HUES64 (cell line): ENCODE measurements at regions not wholly inside any gene's neighbourhood (a gene's known extent, or its start where the extent isn't known, plus 50 kb on each side); places are given as distances from the start of the nearest gene placed in this dataset.

ENCODE experiments used
- H3K27ac ChIP-seq: 2 replicates; pipeline ENCODE4 v1.7.0; 2013; ENCODE audit warnings: low read depth, low read length, inconsistent platforms
- H3K27me3 ChIP-seq: 2 replicates; pipeline ENCODE4 v1.6.1; 2013; ENCODE audit warnings: mild to moderate bottlenecking, low read length; ENCODE audit not compliant: insufficient read depth
- H3K36me3 ChIP-seq: 2 replicates; pipeline ENCODE4 v1.6.1; 2013; ENCODE audit warnings: mild to moderate bottlenecking, low read length; ENCODE audit not compliant: insufficient read depth
- H3K4me1 ChIP-seq: 2 replicates; pipeline ENCODE4 v1.6.1; 2013; ENCODE audit warnings: mild to moderate bottlenecking, low read length, moderate library complexity; ENCODE audit not compliant: insufficient read depth
- H3K4me3 ChIP-seq: 2 replicates; pipeline ENCODE4 v1.5.1; 2013; ENCODE audit warnings: mild to moderate bottlenecking, low read length, moderate library complexity
- H3K9ac ChIP-seq: 2 replicates; pipeline ENCODE4 v1.6.1; 2013; ENCODE audit warnings: mild to moderate bottlenecking, low read depth, low read length
- H3K9me3 ChIP-seq: 2 replicates; pipeline ENCODE4 v1.6.1; 2013; ENCODE audit warnings: low read depth, low read length; ENCODE audit not compliant: insufficient read depth
- WGBS: fragments of 150-250, 120-280 bp; methylation state at CpG from one replicate; pipeline ENCODE4 v1.1.7; 2013; ENCODE audit warnings: missing lambda C conversion rate; 5-methylcytosine and 5-hydroxymethylcytosine counted together

DNA sequence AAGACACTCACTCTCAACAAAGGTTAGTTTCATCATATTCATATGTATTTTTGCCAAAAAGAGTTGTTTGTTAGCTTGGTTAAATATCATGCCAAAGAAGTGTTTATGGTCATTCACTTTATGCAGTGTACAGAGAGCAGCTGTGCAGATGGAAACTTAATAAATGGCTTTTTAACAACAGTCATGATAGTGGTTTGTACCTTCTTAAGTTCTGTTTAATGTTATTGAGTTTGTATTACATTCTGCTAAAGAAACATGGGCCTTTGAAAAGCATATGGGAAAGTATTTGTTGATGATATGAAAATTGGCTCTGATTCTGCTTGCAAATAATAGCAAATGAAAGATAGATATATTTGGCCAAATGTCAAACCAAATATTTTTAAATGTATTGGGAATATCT lies 607.3 kb downstream of the NCAM2 start:
- no peak overlapping the region for H3K9ac ChIP-seq
- H3K9me3 ChIP-seq, result no peaks in the 10 kb centered on the region
- H3K4me1 ChIP-seq, result no peaks in the 10 kb centered on the region
- H3K27ac ChIP-seq, result no peak overlapping the region
- no peaks in the 10 kb centered on the region for H3K27me3 ChIP-seq
- H3K4me3 ChIP-seq, result no peak overlapping the region
- no peaks in the 10 kb centered on the region for H3K36me3 ChIP-seq

DNA sequence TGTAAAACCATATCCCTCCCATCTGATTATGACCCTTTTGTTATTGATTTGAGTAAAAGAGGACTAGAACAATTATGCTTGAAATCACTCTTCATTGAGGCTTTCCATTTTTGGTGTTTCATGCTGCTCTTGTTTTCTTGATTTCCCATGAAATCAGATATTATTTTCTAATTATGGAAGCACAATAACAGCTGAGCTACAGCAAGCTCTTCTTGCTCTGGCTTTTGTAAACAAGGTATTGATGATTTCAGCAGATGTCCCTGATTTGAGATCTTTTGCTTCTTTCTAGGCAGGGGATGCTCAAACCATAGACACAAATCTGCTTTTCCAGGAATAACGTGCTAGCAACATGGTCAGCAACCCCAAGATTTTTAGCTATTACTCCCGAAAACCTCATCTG lies 607.8 kb downstream of the NCAM2 start:
- Histone ChIP-seq H3K4me1 (no peaks in the 10 kb centered on the region), H3K27me3 (no peaks in the 10 kb centered on the region), H3K9ac (no peak overlapping the region), H3K27ac (no peak overlapping the region), H3K4me3 (no peak overlapping the region), H3K36me3 (no peaks in the 10 kb centered on the region), H3K9me3 (no peaks in the 10 kb centered on the region)
- WGBS, result 93% methylated on average over 2 of the region's 2 CpGs

DNA sequence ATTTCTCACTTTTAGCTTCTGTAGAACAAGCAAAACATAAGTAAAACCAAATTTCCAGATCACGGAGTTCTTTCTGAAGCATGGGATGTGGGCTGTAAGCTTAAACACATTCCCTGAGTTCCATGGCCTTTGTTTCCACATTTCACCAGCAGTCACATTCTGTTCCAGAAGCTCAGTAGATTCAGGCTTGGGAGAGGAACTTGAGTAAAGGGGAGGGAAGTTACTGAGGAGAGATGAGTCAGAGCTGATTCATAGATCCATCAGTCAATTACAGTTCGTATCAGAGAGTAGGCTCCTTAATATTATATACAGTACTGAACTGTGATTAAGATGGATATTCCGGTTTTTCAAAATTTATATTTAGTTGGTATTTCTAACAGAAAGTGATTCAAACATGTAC lies 614.3 kb downstream of the NCAM2 start:
- Histone ChIP-seq H3K9ac (peak overlapping the region; percentile 5; the same call in 1 of the 2 replicates), H3K27me3 (no peaks in the 10 kb centered on the region), H3K27ac (peak overlapping the region; percentile 29; the same call in 1 of the 2 replicates), H3K36me3 (no peaks in the 10 kb centered on the region), H3K4me1 (peaks cover 13% of the 10 kb centered on the region), H3K9me3 (no peaks in the 10 kb centered on the region), H3K4me3 (no peak overlapping the region)
- 73% methylated on average over 1 of the region's 3 CpGs for WGBS

DNA sequence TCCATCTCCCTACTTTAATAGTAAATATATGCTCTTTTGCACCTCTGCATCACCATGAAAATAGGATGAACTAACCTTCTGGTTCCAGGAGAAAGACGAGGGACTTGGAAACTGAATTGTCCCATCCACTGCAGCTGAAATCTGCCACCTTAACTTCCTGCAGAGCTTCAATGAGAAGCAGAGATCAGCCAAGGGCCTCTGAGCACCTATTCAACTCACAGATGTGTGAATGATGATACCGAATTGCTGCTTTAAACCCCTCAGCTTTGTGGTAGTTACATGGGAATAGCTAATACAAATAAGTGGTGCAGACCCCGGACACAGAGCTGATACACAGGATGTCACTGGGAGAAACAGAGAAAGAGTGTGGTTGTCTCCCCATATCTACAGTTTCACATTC lies 616.8 kb downstream of the NCAM2 start:
- no peak overlapping the region for H3K4me3 ChIP-seq
- H3K9ac ChIP-seq, result no peak overlapping the region
- H3K36me3 ChIP-seq, result no peaks in the 10 kb centered on the region
- H3K27me3 ChIP-seq, result no peaks in the 10 kb centered on the region
- 89% methylated on average over 3 of the region's 3 CpGs for WGBS
- no peak overlapping the region for H3K27ac ChIP-seq
- no peaks in the 10 kb centered on the region for H3K9me3 ChIP-seq
- H3K4me1 ChIP-seq, result peaks cover 18% of the 10 kb centered on the region

DNA sequence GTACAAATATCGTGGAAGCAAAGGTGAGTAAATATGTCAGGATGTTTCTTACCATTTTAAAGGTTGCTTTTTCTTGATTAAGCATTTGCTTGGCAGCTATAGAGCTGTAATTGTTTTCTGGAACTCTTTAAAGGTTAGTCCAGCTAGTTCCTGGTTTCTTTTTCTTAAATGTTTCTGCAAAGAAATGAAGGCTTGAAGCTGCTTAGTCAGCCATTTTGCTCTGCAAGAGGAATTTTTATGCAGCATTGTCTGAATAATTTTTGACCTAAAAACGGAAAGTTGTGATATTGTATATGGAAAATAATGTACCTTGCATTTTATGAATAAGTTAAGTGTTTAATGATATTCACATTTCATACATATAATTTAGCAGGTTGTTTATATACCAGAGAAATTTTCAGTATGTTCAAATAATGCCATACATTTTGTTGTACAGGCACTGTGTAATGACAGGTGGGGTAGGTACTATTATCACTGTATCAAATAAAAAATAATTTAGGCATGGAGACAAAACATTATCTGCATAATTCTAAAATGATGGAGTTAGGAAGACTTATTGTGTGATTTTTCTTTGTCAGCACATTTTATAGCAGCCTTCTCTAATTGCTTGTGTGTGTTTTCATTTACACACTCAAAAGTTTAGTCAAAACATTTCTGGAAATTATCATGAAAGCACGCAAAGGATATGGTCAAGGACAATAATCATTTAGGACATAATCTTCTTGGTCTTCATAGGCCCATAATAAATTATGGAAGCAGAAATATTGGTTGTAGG lies 624.4 kb downstream of the NCAM2 start:
- WGBS, result 90% methylated on average over 3 of the region's 3 CpGs
- no peaks in the 10 kb centered on the region for H3K27me3 ChIP-seq
- no peak overlapping the region for H3K27ac ChIP-seq
- no peaks in the 10 kb centered on the region for H3K9me3 ChIP-seq
- no peaks in the 10 kb centered on the region for H3K36me3 ChIP-seq
- H3K9ac ChIP-seq, result no peak overlapping the region
- H3K4me3 ChIP-seq, result no peak overlapping the region
- peaks cover 5% of the 10 kb centered on the region; the same call in 1 of the 2 replicates for H3K4me1 ChIP-seq

DNA sequence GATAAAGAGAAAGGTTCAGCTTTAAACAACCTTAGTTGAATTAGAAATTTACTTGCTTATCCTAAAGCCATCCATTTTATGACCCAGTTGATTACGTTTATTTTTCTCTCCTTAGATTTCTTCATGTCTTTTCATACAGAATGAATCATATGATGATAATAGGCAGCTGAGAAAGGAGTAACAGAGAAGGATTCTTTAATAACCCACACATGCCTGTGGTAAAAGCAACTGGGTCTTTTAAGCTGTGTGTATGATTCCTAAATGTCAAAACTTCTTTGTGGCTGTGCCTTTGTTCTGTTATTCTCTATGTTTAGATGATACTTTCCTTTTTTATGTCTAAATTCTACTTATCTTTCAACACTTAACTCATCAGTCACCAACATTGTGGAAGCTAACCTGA lies 626.5 kb downstream of the NCAM2 start:
- no CpG with 5 or more reads among the region's 1 CpG for WGBS
- Histone ChIP-seq H3K9me3 (no peaks in the 10 kb centered on the region), H3K27me3 (no peaks in the 10 kb centered on the region)

DNA sequence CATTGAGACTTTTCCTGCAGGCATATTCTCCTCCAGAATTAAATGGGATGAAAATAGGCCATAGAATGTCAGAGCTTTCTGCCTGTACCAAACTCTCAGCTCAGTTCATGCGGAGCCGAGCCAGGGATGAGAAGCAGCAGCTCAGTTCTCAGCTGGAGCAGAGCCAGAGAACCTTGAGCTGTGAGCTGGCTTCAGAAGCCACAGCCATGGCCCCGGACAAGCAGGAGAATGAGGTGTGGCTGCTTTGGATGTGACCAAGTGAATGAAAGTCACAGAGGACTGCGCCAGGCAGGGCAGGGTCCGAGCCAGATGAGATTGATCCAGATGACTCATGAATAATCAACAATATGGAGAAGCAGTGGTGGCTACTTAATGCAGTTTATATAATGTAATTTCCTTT lies 633.8 kb downstream of the NCAM2 start:
- no peaks in the 10 kb centered on the region for H3K27me3 ChIP-seq
- H3K9ac ChIP-seq, result no peak overlapping the region
- WGBS, result 96% methylated on average over 5 of the region's 5 CpGs
- no peak overlapping the region for H3K4me3 ChIP-seq
- no peaks in the 10 kb centered on the region; the same call in 1 of the 2 replicates for H3K4me1 ChIP-seq
- no peaks in the 10 kb centered on the region for H3K9me3 ChIP-seq
- no peaks in the 10 kb centered on the region for H3K36me3 ChIP-seq
- no peak overlapping the region for H3K27ac ChIP-seq

More for the DNA sequence above, 626.5 kb downstream of the NCAM2 start:
- Histone ChIP-seq H3K36me3 (no peaks in the 10 kb centered on the region), H3K4me1 (no peaks in the 10 kb centered on the region; the same call in 1 of the 2 replicates), H3K4me3 (no peak overlapping the region), H3K27ac (no peak overlapping the region), H3K9ac (no peak overlapping the region)

DNA sequence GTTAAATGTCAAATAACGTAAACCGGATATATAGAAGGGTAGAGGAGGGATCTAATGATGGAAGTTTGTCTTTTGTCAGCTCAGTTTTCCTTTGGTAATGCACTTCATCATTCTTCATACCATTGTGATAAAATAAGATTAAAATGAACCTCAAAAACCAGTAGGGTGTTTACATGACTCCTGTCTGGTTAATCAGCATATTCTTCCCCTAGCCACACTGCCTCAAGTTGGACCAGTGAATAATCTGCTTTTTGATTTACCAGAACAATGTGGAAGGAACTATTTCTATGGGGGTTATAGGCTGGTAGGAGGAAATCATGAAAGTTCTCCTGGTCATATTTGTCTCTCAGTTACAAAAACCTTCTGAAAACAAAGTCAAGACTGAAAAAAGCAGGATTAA lies 634.7 kb downstream of the NCAM2 start:
- no peaks in the 10 kb centered on the region for H3K27me3 ChIP-seq
- no peaks in the 10 kb centered on the region; the same call in 1 of the 2 replicates for H3K4me1 ChIP-seq
- WGBS, result no CpG with 5 or more reads among the region's 2 CpGs
- no peaks in the 10 kb centered on the region for H3K9me3 ChIP-seq
- no peak overlapping the region for H3K9ac ChIP-seq
- H3K36me3 ChIP-seq, result no peaks in the 10 kb centered on the region
- no peak overlapping the region for H3K27ac ChIP-seq
- H3K4me3 ChIP-seq, result no peak overlapping the region

DNA sequence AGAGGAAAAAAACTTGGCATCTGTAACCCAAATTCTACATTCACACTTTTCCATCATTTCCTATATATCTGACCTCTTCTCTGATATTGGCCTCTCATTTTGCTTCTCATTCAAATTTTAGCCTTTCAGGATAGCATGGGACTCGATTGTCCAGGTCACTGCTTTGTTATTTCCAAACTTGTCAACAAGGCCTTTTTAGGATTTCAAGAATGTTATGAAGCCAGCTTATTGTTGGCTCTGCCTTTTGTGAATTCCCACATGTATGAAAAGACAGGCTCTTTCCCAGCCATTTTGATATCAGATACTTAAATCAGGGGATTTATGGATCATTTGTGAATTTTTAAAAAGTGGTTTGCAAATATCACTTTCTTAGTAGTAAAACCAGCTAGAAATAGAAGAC lies 663.5 kb downstream of the NCAM2 start:
- no peak overlapping the region for H3K27ac ChIP-seq

DNA sequence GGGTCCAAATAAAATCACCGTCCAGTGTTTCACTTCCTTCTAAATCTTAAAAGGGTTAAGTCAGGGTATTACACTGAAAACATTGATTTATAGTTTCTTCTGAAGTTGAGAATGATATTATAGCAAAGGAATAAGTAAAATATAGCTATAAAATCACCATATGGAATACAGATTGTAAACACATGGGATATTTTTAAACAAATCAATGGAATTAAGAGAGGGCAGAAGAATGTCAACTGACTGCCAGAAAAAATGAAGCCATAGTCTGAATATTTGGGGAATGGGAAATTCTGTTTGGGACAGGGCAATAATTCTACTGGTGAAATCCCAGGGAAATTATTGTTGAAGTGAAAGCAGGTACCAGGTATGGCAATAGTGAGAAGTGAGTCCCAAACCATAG lies 664.6 kb downstream of the NCAM2 start:
- Histone ChIP-seq H3K36me3 (no peaks in the 10 kb centered on the region), H3K9me3 (no peaks in the 10 kb centered on the region), H3K27me3 (no peaks in the 10 kb centered on the region), H3K9ac (no peak overlapping the region), H3K4me3 (no peak overlapping the region), H3K4me1 (no peaks in the 10 kb centered on the region), H3K27ac (no peak overlapping the region)
- no CpG with 5 or more reads among the region's 1 CpG for WGBS

More for the DNA sequence above, 663.5 kb downstream of the NCAM2 start:
- Histone ChIP-seq H3K9ac (no peak overlapping the region), H3K36me3 (no peaks in the 10 kb centered on the region), H3K27me3 (no peaks in the 10 kb centered on the region), H3K9me3 (no peaks in the 10 kb centered on the region), H3K4me3 (no peak overlapping the region), H3K4me1 (no peaks in the 10 kb centered on the region)
- WGBS, result 95% methylated on average over 1 of the region's 1 CpG

DNA sequence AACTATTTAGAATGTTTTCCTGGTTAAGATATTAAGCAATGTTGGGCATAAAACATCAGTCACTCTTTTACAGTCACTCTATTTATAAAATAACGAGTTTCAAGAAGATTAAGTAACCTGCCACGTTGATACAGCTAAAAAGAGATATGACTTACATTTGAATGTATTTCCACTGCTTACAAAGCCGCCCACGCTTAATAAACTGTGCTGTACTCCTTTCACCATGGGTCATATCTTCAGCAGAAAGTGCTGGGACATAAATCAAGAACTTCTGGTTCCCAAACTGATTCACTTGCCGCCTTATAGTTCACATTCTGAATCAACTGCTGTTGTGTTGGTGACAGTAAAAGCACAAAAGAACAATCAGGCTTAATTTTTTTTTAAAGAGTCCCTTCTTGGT lies 666.7 kb downstream of the NCAM2 start:
- Histone ChIP-seq H3K9ac (no peak overlapping the region), H3K27ac (no peak overlapping the region), H3K36me3 (no peaks in the 10 kb centered on the region), H3K9me3 (no peaks in the 10 kb centered on the region), H3K4me3 (no peak overlapping the region), H3K4me1 (no peaks in the 10 kb centered on the region), H3K27me3 (no peaks in the 10 kb centered on the region)
- WGBS, result 96% methylated on average over 5 of the region's 5 CpGs

DNA sequence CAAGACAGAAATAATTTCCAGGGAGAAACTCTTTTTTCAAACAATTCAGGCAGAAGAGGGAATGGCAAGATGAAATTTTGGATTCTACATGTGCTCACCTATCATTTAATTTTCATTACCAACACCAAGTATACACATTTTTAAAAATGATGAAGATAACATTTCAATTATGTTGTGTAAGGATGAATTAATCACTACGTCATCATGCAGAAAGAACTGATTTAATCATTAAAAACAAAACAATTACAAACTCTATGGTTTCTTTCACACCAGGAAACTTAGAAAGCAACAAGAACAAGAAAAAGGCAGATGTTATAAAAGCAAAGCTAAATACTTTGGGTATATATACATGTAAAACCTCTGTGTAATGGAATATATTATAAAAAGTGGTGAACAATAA lies 668.5 kb downstream of the NCAM2 start:
- Histone ChIP-seq H3K36me3 (no peaks in the 10 kb centered on the region), H3K9me3 (no peaks in the 10 kb centered on the region), H3K4me1 (no peaks in the 10 kb centered on the region), H3K4me3 (no peak overlapping the region), H3K27me3 (no peaks in the 10 kb centered on the region), H3K27ac (no peak overlapping the region), H3K9ac (no peak overlapping the region)
- WGBS, result no CpG with 5 or more reads among the region's 1 CpG
